ENCODE measurements at regions not wholly inside any gene's neighbourhood (a gene's known extent, or its start where the extent isn't known, plus 50 kb on each side); places are given as distances from the start of the nearest gene placed in this dataset.

DNA sequence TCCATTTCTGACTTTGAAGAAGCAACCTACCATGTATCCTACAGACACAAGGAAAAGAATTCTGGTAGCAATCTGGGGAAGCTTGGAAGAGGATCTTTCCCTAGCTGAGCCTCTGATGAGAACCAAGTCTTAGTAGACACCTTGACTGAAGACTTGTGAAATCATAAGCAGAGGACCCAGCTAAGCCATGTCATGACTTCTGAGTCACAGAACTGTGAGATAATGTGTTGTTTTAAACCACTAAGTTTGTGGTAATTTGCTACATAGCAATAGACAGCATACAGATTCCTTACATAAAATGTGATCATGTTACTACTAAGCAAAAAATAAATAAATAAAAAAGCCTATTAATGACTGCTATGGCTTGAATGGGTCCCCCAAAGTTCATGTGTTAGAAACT lies 71.3 kb upstream of the ANKRD50 start:
- no peak overlapping the region for H3K27ac ChIP-seq
- TF ChIP-seq CTCF (conservative IDR thresholded peaks at IDR 0.05) = no peak

GRCh38 chr4:124777007-124777406 lies 64.5 kb upstream of the ANKRD50 start:
- TF ChIP-seq ZFX (IDR thresholded peaks at IDR 0.05) = no peak
- TF ChIP-seq CTCF (conservative IDR thresholded peaks at IDR 0.05) = no peak

DNA sequence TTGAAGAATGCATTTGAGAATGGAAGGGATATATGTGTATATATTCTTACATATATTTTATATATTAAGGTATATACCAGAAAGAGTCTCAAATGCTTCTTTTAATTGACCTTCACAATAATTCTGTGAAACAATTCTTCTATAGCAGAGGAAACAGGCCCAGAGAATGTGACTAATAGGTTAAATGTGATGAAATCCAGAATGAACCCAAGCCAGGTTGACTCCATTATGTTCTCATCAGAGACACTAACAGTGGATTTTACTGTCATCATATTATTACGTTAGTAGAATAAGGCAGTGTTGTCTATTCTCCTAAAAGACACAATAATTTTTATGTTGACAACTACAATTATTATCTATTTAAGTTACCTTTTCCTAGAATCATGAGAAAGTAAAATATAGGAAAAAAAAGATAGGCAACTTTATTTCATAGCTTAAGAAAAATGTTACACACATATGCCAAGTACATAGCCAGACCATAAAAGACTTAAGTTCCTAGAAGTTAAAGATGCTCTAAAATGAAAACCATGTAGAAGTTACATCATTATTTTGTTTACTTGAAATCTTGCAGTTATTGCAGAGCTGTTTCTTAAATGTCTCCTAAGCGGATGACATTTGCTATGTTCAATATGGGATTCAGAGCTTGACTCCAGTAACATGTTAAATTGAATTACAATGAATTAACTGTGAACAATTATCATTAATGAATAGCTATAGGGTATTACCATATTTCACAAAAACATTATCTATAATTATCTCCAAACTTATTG lies 56.2 kb upstream of the ANKRD50 start:
- TF ChIP-seq ZFX (IDR thresholded peaks at IDR 0.05) (no peak), CTCF (conservative IDR thresholded peaks at IDR 0.05) (no peak)
- no peak overlapping the region for H3K27ac ChIP-seq

More at GRCh38 chr4:124777007-124777406, 64.5 kb upstream of the ANKRD50 start:
- no peak overlapping the region for H3K27ac ChIP-seq

GRCh38 chr4:124762956-124763355 lies 50.4 kb upstream of the ANKRD50 start:
- TF ChIP-seq CTCF (conservative IDR thresholded peaks at IDR 0.05) (no peak), ZFX (IDR thresholded peaks at IDR 0.05) (no peak)
- no peak overlapping the region for H3K27ac ChIP-seq
